GM18909 (cell line): ENCODE measurements at regions not wholly inside any gene's neighbourhood (a gene's known extent, or its start where the extent isn't known, plus 50 kb on each side); places are given as distances from the start of the nearest gene placed in this dataset.

Source experiments
- ATAC-seq: cut with Tn5 transposase; IDR thresholded peaks from one replicate; pipeline ENCODE4 v1.9.1; 2021; ENCODE audit warnings: mild to moderate bottlenecking; ENCODE audit not compliant: unreplicated experiment, poor library complexity

GRCh38 chr2:168338292-168338691, 90.9 kb upstream of the STK39 start:
- no peak for ATAC-seq

- no peak for ATAC-seq
Measured at GRCh38 chr2:168338803-168339437, 91.5 kb upstream of the STK39 start.

GRCh38 chr2:168340931-168341330, 93.5 kb upstream of the STK39 start:
- no peak for ATAC-seq

GRCh38 chr2:168343586-168343985, 96.2 kb upstream of the STK39 start:
- no peak for ATAC-seq

- no peak for ATAC-seq
Measured at GRCh38 chr2:168344706-168345105, 97.3 kb upstream of the STK39 start.

GRCh38 chr2:168345601-168346000, 98.2 kb upstream of the STK39 start:
- ATAC-seq, result no peak

GRCh38 chr2:168346725-168347477, 99.5 kb upstream of the STK39 start:
- peak; percentile 70 for ATAC-seq

GRCh38 chr2:168348076-168348475, 100.7 kb upstream of the STK39 start:
- ATAC-seq, result peak; percentile 78

GRCh38 chr2:168350380-168350779, 103.0 kb upstream of the STK39 start:
- ATAC-seq, result no peak

- no peak for ATAC-seq
Measured at GRCh38 chr2:168353251-168353650, 102.8 kb upstream of the CERS6 start.

GRCh38 chr2:168354499-168354898, 101.6 kb upstream of the CERS6 start:
- no peak for ATAC-seq

- ATAC-seq, result no peak
Measured at GRCh38 chr2:168355121-168355520, 101.0 kb upstream of the CERS6 start.

- ATAC-seq, result no peak
Measured at GRCh38 chr2:168355779-168356476, 100.1 kb upstream of the CERS6 start.

GRCh38 chr2:168356477-168356835, 99.6 kb upstream of the CERS6 start:
- no peak for ATAC-seq

- peak; percentile 63 for ATAC-seq
Measured at GRCh38 chr2:168357797-168358472, 98.1 kb upstream of the CERS6 start.

- no peak for ATAC-seq
Measured at GRCh38 chr2:168359082-168359481, 97.0 kb upstream of the CERS6 start.

- ATAC-seq, result peak; percentile 79
Measured at GRCh38 chr2:168363347-168364092, 92.6 kb upstream of the CERS6 start.

- no peak for ATAC-seq
Measured at GRCh38 chr2:168365094-168365621, 90.9 kb upstream of the CERS6 start.

GRCh38 chr2:168369031-168369430, 87.0 kb upstream of the CERS6 start:
- ATAC-seq, result no peak
